GM19467 (cell line): ENCODE measurements at regions not wholly inside any gene's neighbourhood (a gene's known extent, or its start where the extent isn't known, plus 50 kb on each side); places are given as distances from the start of the nearest gene placed in this dataset.

Source experiments
- ATAC-seq: cut with Tn5 transposase; IDR thresholded peaks from one replicate; pipeline ENCODE4 v1.9.1; 2021; ENCODE audit warnings: mild to moderate bottlenecking, moderate library complexity; ENCODE audit not compliant: unreplicated experiment

- no peak for ATAC-seq
Measured at GRCh38 chr2:181240844-181241243, 216.3 kb upstream of the ITGA4 start.

DNA sequence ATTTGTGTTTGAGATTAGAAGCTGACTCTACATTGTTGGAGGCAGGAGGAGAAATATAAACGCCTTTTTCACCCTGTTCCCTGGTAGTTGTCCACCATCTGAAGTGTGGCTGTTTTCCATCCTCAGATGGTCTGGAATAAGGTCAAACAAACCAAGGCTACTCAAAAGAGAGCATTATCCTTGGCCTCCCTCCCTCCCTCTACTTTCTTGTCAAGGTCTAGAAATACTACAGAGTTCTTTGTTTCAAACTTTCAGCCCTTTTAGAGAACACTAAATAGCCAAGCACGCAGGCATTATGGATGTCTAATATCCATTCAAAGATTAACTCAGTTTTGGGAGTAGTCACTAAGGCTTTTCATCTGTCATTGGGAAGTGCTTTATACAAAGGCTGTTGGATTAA lies 215.8 kb upstream of the ITGA4 start:
- ATAC-seq, result no peak

- peak; percentile 80 for ATAC-seq
Measured at GRCh38 chr2:181241797-181242196, 215.4 kb upstream of the ITGA4 start.

GRCh38 chr2:181242262-181242661 lies 214.9 kb upstream of the ITGA4 start:
- ATAC-seq, result no peak

DNA sequence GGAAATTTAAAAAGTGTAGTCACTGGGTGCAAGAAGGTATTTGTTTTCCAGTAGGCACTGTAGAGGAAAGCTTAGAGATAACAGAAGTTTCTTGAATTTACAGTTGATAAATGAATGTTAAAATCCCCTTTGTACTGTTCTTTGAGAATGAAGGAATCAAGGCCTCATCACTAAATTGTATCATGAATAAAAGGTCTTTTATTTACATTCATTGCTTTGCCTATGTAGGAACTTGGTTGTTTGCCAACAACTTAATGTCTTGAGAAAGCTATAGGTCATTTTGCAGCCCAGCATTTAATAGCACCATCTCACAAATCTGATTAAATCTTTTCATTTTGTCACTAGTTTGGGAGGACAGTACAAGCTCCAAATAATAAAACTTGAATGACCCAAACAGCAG lies 213.9 kb upstream of the ITGA4 start:
- ATAC-seq, result no peak

- ATAC-seq, result no peak
Measured at GRCh38 chr2:181250691-181251090, 206.5 kb upstream of the ITGA4 start.

- no peak for ATAC-seq
Measured at GRCh38 chr2:181252262-181253148, 204.7 kb upstream of the ITGA4 start.

GRCh38 chr2:181253438-181253837 lies 203.7 kb upstream of the ITGA4 start:
- ATAC-seq, result no peak

DNA sequence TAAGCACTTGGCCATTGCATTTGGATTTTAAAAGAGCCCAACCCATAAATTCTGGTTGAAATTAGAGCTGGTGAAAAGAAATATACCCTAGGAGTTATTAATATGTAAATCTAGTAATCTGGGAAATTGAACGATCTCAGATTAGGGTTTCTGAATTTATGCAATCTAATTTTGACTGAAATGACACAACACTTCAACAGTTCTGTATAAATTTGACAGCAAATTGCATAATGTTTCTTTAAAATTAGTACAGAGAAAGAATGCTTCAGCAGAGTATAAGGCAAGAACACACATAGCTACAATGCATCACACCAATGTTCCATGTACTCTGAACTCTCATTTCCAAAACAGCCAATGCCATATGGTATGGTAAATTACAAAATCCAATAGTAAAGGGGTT lies 201.5 kb upstream of the ITGA4 start:
- no peak for ATAC-seq

- no peak for ATAC-seq
Measured at GRCh38 chr2:181258720-181259119, 198.5 kb upstream of the ITGA4 start.

- no peak for ATAC-seq
Measured at GRCh38 chr2:181262782-181263181, 194.4 kb upstream of the ITGA4 start.

DNA sequence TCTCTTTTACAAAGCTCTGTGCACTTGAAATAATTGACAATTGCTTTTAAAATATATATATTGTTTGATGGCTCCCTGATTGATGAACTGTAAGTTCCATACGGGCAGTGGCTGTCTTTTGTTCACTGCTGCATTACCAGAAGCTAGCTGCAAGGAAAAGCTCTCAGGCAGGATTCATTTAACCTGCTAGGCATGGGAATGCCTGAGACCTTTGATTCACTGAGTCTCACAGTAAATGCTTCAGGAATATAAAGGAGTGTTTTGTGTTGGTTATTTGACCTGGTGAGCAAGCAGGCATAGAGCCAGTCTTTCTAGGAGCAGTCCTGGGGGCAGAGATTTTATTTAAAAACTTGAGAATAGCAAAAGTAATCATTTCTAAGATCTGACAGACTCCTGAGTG lies 193.2 kb upstream of the ITGA4 start:
- ATAC-seq, result no peak

DNA sequence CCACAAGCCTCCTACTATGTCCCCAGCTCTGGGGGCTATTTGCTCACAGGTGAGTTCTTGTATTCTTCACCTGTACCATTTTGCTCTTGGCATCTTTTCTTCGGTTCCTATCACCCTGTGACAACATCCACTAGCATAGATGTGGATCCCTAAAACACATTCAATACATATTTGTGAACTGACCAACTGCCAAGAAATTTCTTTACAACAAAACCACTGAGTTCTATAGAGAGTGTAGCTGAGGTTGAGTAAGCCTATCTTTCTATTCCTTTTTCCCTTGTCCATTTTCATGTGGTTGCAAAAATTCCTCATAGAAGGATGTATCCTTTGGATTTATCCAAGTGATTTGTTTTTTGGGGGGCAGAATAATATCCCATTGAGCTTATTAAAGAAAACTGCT lies 192.7 kb upstream of the ITGA4 start:
- ATAC-seq, result no peak

DNA sequence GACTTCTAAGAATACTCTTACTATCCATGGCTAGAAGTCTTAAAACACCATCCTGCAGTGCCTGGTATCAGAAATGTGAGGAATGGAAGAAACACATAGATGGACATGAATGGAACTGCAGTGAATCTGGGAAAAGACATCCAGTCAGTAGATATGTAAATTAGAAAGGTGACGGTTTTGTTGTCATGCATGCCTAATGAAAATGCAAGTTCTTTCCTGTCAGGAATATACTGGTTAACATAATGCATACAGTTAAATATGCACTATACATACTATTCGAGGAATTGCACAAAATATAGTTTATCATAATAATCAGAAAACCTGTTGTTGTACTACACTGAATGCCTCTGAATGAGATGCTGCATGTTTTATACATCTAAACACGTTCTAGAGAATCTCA lies 190.6 kb upstream of the ITGA4 start:
- no peak for ATAC-seq

GRCh38 chr2:181268174-181268867 lies 188.9 kb upstream of the ITGA4 start:
- peak; percentile 59 for ATAC-seq

GRCh38 chr2:181273986-181274385 lies 183.2 kb upstream of the ITGA4 start:
- ATAC-seq, result no peak

DNA sequence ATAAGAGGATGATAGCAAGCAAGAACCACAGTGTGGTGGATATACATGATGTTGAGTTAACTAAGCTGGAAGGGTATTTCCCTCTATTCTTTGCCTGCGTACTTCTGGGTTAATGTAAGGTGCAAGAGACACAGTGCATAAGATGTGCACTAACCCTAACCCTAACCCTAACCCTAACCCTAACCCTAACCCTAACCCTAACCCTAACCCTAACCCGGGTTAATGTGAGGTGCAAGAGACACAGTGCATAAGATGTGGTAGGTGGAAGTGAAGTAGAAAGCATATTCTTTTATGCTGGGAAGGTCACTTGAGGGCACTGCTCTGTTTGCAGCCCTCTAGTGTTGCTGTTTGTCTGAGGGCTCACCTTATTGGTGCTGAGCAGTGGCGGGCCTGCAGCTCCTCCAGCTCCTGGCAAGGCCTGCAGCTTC lies 181.5 kb upstream of the ITGA4 start:
- ATAC-seq, result no peak

- ATAC-seq, result no peak
Measured at GRCh38 chr2:181281206-181281832, 175.9 kb upstream of the ITGA4 start.

GRCh38 chr2:181285116-181285515 lies 172.1 kb upstream of the ITGA4 start:
- ATAC-seq, result no peak

DNA sequence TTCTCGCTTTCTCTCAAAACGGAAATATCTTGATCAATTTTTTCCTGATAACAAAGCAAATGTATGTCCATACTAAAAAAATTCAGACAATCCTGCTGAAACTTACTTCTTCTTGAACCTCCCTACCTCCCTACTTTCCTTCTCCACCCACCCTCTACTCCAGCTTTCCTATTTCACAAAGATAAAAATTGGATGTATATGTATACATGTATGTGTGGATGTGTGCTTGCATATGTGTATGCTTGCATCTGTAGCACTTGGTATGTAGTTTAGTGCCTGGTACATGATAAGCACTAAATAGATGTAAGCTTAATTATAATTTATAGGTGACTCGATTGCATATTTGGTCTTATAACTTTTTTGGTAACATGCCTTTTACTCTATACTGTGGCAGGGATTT lies 167.5 kb upstream of the ITGA4 start:
- no peak for ATAC-seq

DNA sequence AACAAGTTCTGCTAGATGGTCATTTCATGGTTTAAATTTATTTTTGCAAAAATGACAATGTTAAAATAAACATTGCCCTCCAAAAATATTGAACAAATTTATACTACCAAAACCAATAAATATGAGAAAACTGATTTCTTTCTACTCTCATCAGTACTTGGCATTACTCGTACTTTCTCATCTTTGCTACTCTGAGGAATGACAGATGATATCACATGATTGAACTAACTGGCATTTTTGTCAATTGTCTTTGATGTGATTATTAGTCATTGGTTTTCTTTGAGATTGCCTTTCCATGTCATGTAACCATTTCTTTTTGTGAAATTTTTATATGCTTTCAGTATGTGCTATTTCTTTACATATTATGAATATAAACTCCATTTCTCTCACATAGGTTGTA lies 167.0 kb upstream of the ITGA4 start:
- ATAC-seq, result no peak

DNA sequence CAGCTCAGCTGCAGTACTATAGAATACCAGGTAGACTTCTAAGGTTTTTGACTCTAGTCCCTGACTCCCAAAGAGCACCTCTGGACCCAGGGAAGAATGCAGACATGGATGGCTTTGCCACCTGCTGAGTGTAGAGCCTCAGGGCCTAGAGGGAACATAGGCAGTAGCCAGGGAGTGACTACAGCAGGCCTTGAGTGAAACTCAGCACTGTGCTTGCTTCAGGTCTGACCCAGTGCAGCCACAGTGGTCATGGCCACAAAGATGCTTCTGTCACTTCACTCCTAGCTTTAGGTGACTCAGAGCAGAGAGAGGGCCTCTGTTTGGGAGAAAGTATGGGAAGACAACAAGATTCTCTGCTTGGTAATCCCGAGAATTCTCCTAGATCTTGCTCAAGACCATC lies 162.2 kb upstream of the ITGA4 start:
- no peak for ATAC-seq
